ENCODE measurements at regions not wholly inside any gene's neighbourhood (a gene's known extent, or its start where the extent isn't known, plus 50 kb on each side); places are given as distances from the start of the nearest gene placed in this dataset.

DNA sequence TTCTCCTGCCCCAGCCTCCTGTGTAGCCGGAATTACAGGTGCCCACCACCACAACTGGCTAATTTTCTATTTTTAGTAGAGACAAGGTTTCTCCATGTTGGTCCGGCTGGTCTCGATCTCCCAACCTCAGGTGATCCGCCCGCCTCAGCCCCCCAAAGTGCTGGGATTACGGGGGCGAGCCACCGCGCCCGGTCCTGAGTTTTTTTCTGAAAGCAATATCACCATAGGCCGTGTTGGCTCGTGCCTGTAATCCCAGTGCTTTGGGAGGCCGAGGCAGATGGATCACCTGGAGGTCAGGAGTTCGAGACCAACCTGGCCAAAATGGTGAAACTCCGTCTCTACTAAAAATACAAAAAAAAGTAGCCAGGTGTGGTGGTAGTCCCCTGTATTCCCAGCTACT is 136.3 kb upstream of the TECRL start:
- TF ChIP-seq, protein P1, sequence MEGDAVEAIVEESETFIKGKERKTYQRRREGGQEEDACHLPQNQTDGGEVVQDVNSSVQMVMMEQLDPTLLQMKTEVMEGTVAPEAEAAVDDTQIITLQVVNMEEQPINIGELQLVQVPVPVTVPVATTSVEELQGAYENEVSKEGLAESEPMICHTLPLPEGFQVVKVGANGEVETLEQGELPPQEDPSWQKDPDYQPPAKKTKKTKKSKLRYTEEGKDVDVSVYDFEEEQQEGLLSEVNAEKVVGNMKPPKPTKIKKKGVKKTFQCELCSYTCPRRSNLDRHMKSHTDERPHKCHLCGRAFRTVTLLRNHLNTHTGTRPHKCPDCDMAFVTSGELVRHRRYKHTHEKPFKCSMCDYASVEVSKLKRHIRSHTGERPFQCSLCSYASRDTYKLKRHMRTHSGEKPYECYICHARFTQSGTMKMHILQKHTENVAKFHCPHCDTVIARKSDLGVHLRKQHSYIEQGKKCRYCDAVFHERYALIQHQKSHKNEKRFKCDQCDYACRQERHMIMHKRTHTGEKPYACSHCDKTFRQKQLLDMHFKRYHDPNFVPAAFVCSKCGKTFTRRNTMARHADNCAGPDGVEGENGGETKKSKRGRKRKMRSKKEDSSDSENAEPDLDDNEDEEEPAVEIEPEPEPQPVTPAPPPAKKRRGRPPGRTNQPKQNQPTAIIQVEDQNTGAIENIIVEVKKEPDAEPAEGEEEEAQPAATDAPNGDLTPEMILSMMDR (conservative IDR thresholded peaks at IDR 0.05; ENCODE audit: low read depth, low read length) = no peak
- no peak for TF ChIP-seq EZH2 (IDR thresholded peaks at IDR 0.05; ENCODE audit: low read length, unreplicated experiment)
- no peak for TF ChIP-seq EZH2phosphoT487 (IDR thresholded peaks at IDR 0.05; ENCODE audit: borderline replicate concordance, low read length)
